ENCODE measurements at regions not wholly inside any gene's neighbourhood (a gene's known extent, or its start where the extent isn't known, plus 50 kb on each side); places are given as distances from the start of the nearest gene placed in this dataset.

DNA sequence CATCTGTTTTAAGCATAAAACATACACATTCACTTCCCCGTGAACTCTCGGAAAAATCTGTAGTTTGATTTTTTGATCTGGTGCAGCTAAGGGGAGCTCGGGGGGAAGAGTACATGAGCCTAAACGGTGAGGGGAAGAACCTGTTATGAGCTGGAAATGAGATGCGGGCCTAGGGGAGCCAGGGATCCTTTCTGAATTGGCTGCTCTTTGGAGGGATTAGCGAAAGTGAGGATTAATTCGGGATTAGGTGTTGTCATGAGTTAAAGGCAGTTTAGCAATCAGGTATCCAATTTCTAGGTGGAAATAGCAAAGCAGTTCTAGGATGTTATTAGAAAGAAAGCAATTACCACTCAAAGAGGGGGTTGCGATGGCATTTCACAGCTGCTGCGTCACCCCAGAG, 51.1 kb upstream of the ADARB2 start:
- ATAC-seq (no peak), DNase-seq (no peak)
- intact Hi-C loops (cut with DNase I) = no loop called here

Small RNA genes in the stretch of these regions (microRNA-seq; reads per million reads assigned to microRNA genes)
- 0 reads per million in 2 donors for gene MIR6072
